IMR-90 (cell line): ENCODE measurements at regions not wholly inside any gene's neighbourhood (a gene's known extent, or its start where the extent isn't known, plus 50 kb on each side); places are given as distances from the start of the nearest gene placed in this dataset.

ENCODE experiments used
- ATAC-seq: fragments of 200-7000 bp; cut with Tn5 transposase; 2 replicates; pipeline ENCODE4 v1.9.1; 2020; ENCODE audit warnings: low read depth, mild to moderate bottlenecking, moderate library complexity
- BruUV-seq: library from RNA; stranded (reverse); fragments of 400-500 nt; replicated peaks from 2 replicates; lab custom pipeline; 2021; lab: Mats Ljungman, UMichigan
- CTCF ChIA-PET: fragments of 300-600 bp; formaldehyde crosslinking; extraction: SDS; loops from one replicate; lab custom pipeline; 2021; ENCODE audit warnings: antibody characterized with exemption; lab: Yijun Ruan, JAX
- POLR2A ChIA-PET: fragments of 300-600 bp; sonication (Branson Sonifier 250); formaldehyde crosslinking; loops from one replicate; lab custom pipeline; 2022; ENCODE audit warnings: antibody characterized with exemption; ENCODE audit not compliant: unreplicated experiment; lab: Charles Lee
- DNase-seq: peaks from one replicate; pipeline ENCODE4 v3.0.0; 2013
- H2AFZ ChIP-seq: replicated peaks from 2 replicates; pipeline ENCODE3; 2013; ENCODE audit warnings: low read length, mild to moderate bottlenecking; ENCODE audit not compliant: poor library complexity
- H2AK5ac ChIP-seq: 2 replicates; pipeline ENCODE4 v1.6.1; 2013; ENCODE audit warnings: low read depth, low read length, inconsistent platforms
- H2AK9ac ChIP-seq: replicated peaks from 2 replicates; pipeline ENCODE3; 2013; ENCODE audit warnings: mild to moderate bottlenecking, low read depth, low read length, moderate library complexity; ENCODE audit not compliant: poor library complexity
- H2BK120ac ChIP-seq: 2 replicates; pipeline ENCODE4 v1.6.1; 2013; ENCODE audit warnings: low read depth, low read length, inconsistent platforms
- H2BK15ac ChIP-seq: 3 replicates; pipeline ENCODE4 v1.6.1; 2013; ENCODE audit warnings: low read depth, low read length, inconsistent platforms
- H2BK20ac ChIP-seq: 2 replicates; pipeline ENCODE4 v1.6.1; 2013; ENCODE audit warnings: low read depth, mild to moderate bottlenecking, inconsistent platforms, low read length, moderate library complexity
- H2BK5ac ChIP-seq: 2 replicates; pipeline ENCODE4 v1.6.1; 2013; ENCODE audit warnings: mild to moderate bottlenecking, low read depth, low read length, inconsistent platforms; ENCODE audit not compliant: poor library complexity, severe bottlenecking
- H3K14ac ChIP-seq: replicated peaks from 2 replicates; pipeline ENCODE4 v1.6.1; 2013; ENCODE audit warnings: low read depth, low read length, inconsistent platforms
- H3K18ac ChIP-seq: 2 replicates; pipeline ENCODE4 v1.6.1; 2013; ENCODE audit warnings: low read depth, low read length, control low read depth
- H3K23ac ChIP-seq: 2 replicates; pipeline ENCODE4 v1.6.1; 2013; ENCODE audit warnings: low read depth, low read length, inconsistent platforms
- H3K27ac ChIP-seq: 2 replicates; pipeline ENCODE4 v1.5.1; 2013; ENCODE audit warnings: mild to moderate bottlenecking, control low read depth, low read length; ENCODE audit not compliant: insufficient read depth
- H3K27me3 ChIP-seq: 2 replicates; pipeline ENCODE4 v1.6.1; 2013; ENCODE audit warnings: low read length; ENCODE audit not compliant: control insufficient read depth, insufficient read depth
- H3K36me3 ChIP-seq: 2 replicates; pipeline ENCODE4 v1.6.1; 2013; ENCODE audit warnings: low read length, mixed read lengths; ENCODE audit not compliant: control insufficient read depth, insufficient read depth
- H3K4ac ChIP-seq: 2 replicates; pipeline ENCODE4 v1.6.1; 2013; ENCODE audit warnings: low read depth, low read length, inconsistent platforms
- H3K4me1 ChIP-seq: 2 replicates; pipeline ENCODE4 v1.6.1; 2013; ENCODE audit warnings: low read length, mixed read lengths; ENCODE audit not compliant: control insufficient read depth, insufficient read depth
- H3K4me2 ChIP-seq: 2 replicates; pipeline ENCODE4 v1.6.1; 2013; ENCODE audit warnings: low read depth, mild to moderate bottlenecking, control low read depth, low read length, moderate library complexity
- H3K4me3 ChIP-seq: 2 replicates; pipeline ENCODE4 v1.5.1; 2013; ENCODE audit warnings: low read depth, mild to moderate bottlenecking, control low read depth, low read length, moderate library complexity; ENCODE audit not compliant: insufficient read depth
- H3K56ac ChIP-seq: 2 replicates; pipeline ENCODE4 v1.6.1; 2013; ENCODE audit warnings: low read length, inconsistent platforms; ENCODE audit not compliant: insufficient read depth; ENCODE audit errors: extremely low read depth
- H3K79me1 ChIP-seq, 2 experiments: 2 replicates each; pipeline ENCODE4 v1.6.1; 2013; ENCODE audit warnings: low read length in 2 of 2, inconsistent platforms in 1 of 2, low read depth in 1 of 2
- H3K9ac ChIP-seq: 2 replicates; pipeline ENCODE4 v1.6.1; 2013; ENCODE audit warnings: low read depth, low read length, control low read depth
- H3K9me1 ChIP-seq: 2 replicates; pipeline ENCODE4 v1.6.1; 2013; ENCODE audit warnings: low read length, inconsistent platforms; ENCODE audit not compliant: insufficient read depth
- H3K9me3 ChIP-seq: 2 replicates; pipeline ENCODE4 v1.6.1; 2013; ENCODE audit warnings: low read length; ENCODE audit not compliant: control insufficient read depth, insufficient read depth
- H4K20me1 ChIP-seq: 2 replicates; pipeline ENCODE4 v1.6.1; 2013; ENCODE audit warnings: low read length, inconsistent platforms; ENCODE audit not compliant: insufficient read depth
- H4K5ac ChIP-seq: 2 replicates; pipeline ENCODE4 v1.6.1; 2013; ENCODE audit warnings: mild to moderate bottlenecking, low read depth, low read length, control low read depth
- H4K8ac ChIP-seq, 2 experiments: 2 replicates each; pipeline ENCODE4 v1.6.1; 2013; ENCODE audit warnings: low read depth in 2 of 2, low read length in 2 of 2, control low read depth in 1 of 2, inconsistent platforms in 1 of 2
- H4K91ac ChIP-seq: 2 replicates; pipeline ENCODE4 v1.6.1; 2013; ENCODE audit warnings: low read depth, low read length, inconsistent platforms; ENCODE audit not compliant: insufficient read depth
- CHD1 ChIP-seq: IDR thresholded peaks from 2 replicates; pipeline ENCODE4 v1.6.1; 2012; ENCODE audit warnings: low read depth, low read length, improper control_type of control experiment
- MAFK ChIP-seq: IDR thresholded peaks from 2 replicates; pipeline ENCODE4 v1.6.1; 2012; ENCODE audit warnings: low read depth, low read length, improper control_type of control experiment
- MAZ ChIP-seq: IDR thresholded peaks from 2 replicates; pipeline ENCODE4 v1.6.1; 2012; ENCODE audit warnings: low read depth, mild to moderate bottlenecking, low read length, improper control_type of control experiment, moderate library complexity, borderline replicate concordance
- NFE2L2 ChIP-seq: fragments of 150-350 bp; IDR thresholded peaks from 2 replicates; pipeline ENCODE4 v1.6.1; 2016; ENCODE audit warnings: low read depth, mild to moderate bottlenecking, low read length
- POLR2A ChIP-seq: IDR thresholded peaks from 2 replicates; pipeline ENCODE4 v1.6.1; 2012; ENCODE audit warnings: mild to moderate bottlenecking, low read depth, low read length
- RAD21 ChIP-seq: IDR thresholded peaks from 2 replicates; pipeline ENCODE4 v1.6.1; 2012; ENCODE audit warnings: low read length, improper control_type of control experiment
- RCOR1 ChIP-seq: IDR thresholded peaks from 2 replicates; pipeline ENCODE4 v1.6.1; 2012; ENCODE audit warnings: mild to moderate bottlenecking, low read length, improper control_type of control experiment; ENCODE audit not compliant: insufficient replicate concordance
- RFX5 ChIP-seq: IDR thresholded peaks from 2 replicates; pipeline ENCODE4 v1.8.0; 2012; ENCODE audit warnings: low read depth, mild to moderate bottlenecking, low read length, moderate library complexity
- WGBS, 2 experiments: methylation state at CpG; one replicate each; pipeline versions ENCODE4 v1.1.5 to v1.1.7; 2013; ENCODE audit warnings: missing lambda C conversion rate in 2 of 2; ENCODE audit not compliant: insufficient read length in 1 of 2; ENCODE audit errors: extremely low coverage in 2 of 2; 5-methylcytosine and 5-hydroxymethylcytosine counted together
- dilution Hi-C: fragments of 300-500 bp; cut with HindIII; formaldehyde crosslinking; loops from one replicate; pipeline ENCODE4 v1.14.3; 2018; ENCODE audit warnings: low sequenced_read_pairs; ENCODE audit not compliant: unreplicated experiment
- in situ Hi-C: fragments of 300-500 bp; cut with MboI; formaldehyde crosslinking; loops from 3 replicates; pipeline ENCODE4 v1.14.3; 2019; ENCODE audit warnings: low sequenced_read_pairs, inconsistent platforms, mixed read lengths
- intact Hi-C: fragments of 100-400 bp; cut with micrococcal nuclease; formaldehyde crosslinking; loops from 2 replicates; pipeline ENCODE4 v1.10.0; 2022
- TF ChIP-seq, protein P1 (sequence below): fragments of 150-350 bp; IDR thresholded peaks from 2 replicates; pipeline ENCODE4 v1.6.1; 2016; ENCODE audit warnings: low read depth, mild to moderate bottlenecking, low read length, moderate library complexity, borderline replicate concordance
- TF ChIP-seq, protein P2 (sequence below): fragments of 150-350 bp; IDR thresholded peaks from 2 replicates; pipeline ENCODE4 v1.6.1; 2017; ENCODE audit warnings: mild to moderate bottlenecking, antibody characterized with exemption, low read length, low read depth
- TF ChIP-seq, protein P3 (sequence below): conservative IDR thresholded peaks from 2 replicates; pipeline ENCODE4 v1.5.1; 2012; ENCODE audit warnings: mild to moderate bottlenecking, low read depth, low read length, improper control_type of control experiment

DNA sequence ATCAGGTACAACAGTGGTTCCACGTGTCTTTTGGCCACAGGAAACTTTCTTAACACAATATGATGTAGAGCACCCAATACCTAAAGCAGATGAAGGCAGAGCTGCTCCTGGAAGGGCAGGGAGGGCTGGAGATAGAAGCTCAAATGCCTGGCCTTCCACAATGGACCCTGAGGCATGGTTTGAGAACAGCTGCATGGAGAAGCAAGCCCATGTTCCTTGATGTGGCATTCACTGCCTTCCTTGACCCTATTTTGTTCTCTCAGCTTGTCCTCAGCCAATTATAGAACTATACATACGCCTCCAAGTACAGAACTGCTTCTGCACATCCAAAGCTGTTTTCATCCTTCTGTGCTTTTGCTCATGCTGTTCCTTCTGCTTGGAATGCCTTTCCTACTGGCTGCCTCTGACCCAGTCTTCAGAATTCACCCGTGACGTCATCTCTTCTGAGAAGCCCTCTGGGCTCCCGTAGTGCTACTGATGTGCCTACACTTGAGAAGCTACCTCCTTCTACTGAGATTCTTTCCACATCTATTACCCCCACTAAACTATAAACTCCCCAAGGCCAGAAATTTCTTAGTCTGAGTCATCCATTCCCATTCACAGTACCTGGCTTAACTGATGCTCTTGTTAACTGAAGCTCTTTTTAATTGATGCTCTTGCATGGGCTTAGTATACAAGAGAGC is 69.9 kb downstream of the CHRNA1 start:
- Histone ChIP-seq H3K4ac (no peak overlapping the region), H3K79me1 (no peaks in the 10 kb centered on the region), H2BK20ac (no peak overlapping the region), H2AK5ac (no peak overlapping the region), H3K4me3 (no peak overlapping the region), H2BK15ac (no peak overlapping the region), H3K4me1 (no peaks in the 10 kb centered on the region), H3K9me1 (no peaks in the 10 kb centered on the region; the same call in 1 of the 2 replicates), H2BK120ac (no peak overlapping the region), H3K23ac (no peak overlapping the region), H2BK5ac (no peak overlapping the region), H3K14ac (no peak overlapping the region), H3K56ac (no peak overlapping the region), H2AFZ (no peak overlapping the region), H3K27ac (no peak overlapping the region), H3K18ac (no peak overlapping the region), H3K9ac (no peak overlapping the region), H4K5ac (no peak overlapping the region), H3K4me2 (no peak overlapping the region), H2AK9ac (no peak overlapping the region), H4K8ac (no peak overlapping the region), H3K27me3 (peaks cover 43% of the 10 kb centered on the region), H4K91ac (no peak overlapping the region), H3K9me3 (no peaks in the 10 kb centered on the region), H3K36me3 (no peaks in the 10 kb centered on the region), H4K20me1 (no peaks in the 10 kb centered on the region)
- BruUV-seq = no TSS peak
- dilution Hi-C loops = no loop called here
- POLR2A ChIA-PET = interaction anchor here (0.5 kb wide), 1 partner anchor 82 kb away, joined by 3 read pairs; no protein-coding TSS in a partner anchor
- in situ Hi-C loops = loop anchor here (5.0 to 10.0 kb wide), 3 partner anchors 117 to 590 kb away; no protein-coding TSS in a partner anchor
- intact Hi-C loops = loop anchor here (10.0 kb wide), 1 partner anchor 590 kb away; no protein-coding TSS in a partner anchor
- DNase-seq (no peak), ATAC-seq (no peak)
- 74% methylated on average over 4 of the region's 5 CpGs; no CpG with 5 or more reads in 1 of the 2 experiments for WGBS, 2 experiments
- CTCF ChIA-PET = interaction anchor here (1.8 kb wide), 1 partner anchor 116 kb away, joined by 8 read pairs; no protein-coding TSS in a partner anchor
- TF ChIP-seq RAD21 (no peak), MAFK (no peak), CHD1 (no peak), MAZ (no peak), RFX5 (no peak), RCOR1 (no peak), POLR2A (no peak), NFE2L2 (no peak)
- TF ChIP-seq, protein P1, sequence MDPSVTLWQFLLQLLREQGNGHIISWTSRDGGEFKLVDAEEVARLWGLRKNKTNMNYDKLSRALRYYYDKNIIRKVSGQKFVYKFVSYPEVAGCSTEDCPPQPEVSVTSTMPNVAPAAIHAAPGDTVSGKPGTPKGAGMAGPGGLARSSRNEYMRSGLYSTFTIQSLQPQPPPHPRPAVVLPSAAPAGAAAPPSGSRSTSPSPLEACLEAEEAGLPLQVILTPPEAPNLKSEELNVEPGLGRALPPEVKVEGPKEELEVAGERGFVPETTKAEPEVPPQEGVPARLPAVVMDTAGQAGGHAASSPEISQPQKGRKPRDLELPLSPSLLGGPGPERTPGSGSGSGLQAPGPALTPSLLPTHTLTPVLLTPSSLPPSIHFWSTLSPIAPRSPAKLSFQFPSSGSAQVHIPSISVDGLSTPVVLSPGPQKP = no peak
- TF ChIP-seq, protein P2, sequence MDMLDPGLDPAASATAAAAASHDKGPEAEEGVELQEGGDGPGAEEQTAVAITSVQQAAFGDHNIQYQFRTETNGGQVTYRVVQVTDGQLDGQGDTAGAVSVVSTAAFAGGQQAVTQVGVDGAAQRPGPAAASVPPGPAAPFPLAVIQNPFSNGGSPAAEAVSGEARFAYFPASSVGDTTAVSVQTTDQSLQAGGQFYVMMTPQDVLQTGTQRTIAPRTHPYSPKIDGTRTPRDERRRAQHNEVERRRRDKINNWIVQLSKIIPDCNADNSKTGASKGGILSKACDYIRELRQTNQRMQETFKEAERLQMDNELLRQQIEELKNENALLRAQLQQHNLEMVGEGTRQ = no peak
- TF ChIP-seq, protein P3, sequence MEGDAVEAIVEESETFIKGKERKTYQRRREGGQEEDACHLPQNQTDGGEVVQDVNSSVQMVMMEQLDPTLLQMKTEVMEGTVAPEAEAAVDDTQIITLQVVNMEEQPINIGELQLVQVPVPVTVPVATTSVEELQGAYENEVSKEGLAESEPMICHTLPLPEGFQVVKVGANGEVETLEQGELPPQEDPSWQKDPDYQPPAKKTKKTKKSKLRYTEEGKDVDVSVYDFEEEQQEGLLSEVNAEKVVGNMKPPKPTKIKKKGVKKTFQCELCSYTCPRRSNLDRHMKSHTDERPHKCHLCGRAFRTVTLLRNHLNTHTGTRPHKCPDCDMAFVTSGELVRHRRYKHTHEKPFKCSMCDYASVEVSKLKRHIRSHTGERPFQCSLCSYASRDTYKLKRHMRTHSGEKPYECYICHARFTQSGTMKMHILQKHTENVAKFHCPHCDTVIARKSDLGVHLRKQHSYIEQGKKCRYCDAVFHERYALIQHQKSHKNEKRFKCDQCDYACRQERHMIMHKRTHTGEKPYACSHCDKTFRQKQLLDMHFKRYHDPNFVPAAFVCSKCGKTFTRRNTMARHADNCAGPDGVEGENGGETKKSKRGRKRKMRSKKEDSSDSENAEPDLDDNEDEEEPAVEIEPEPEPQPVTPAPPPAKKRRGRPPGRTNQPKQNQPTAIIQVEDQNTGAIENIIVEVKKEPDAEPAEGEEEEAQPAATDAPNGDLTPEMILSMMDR = no peak
